ENCODE measurements at regions not wholly inside any gene's neighbourhood (a gene's known extent, or its start where the extent isn't known, plus 50 kb on each side); places are given as distances from the start of the nearest gene placed in this dataset.

DNA sequence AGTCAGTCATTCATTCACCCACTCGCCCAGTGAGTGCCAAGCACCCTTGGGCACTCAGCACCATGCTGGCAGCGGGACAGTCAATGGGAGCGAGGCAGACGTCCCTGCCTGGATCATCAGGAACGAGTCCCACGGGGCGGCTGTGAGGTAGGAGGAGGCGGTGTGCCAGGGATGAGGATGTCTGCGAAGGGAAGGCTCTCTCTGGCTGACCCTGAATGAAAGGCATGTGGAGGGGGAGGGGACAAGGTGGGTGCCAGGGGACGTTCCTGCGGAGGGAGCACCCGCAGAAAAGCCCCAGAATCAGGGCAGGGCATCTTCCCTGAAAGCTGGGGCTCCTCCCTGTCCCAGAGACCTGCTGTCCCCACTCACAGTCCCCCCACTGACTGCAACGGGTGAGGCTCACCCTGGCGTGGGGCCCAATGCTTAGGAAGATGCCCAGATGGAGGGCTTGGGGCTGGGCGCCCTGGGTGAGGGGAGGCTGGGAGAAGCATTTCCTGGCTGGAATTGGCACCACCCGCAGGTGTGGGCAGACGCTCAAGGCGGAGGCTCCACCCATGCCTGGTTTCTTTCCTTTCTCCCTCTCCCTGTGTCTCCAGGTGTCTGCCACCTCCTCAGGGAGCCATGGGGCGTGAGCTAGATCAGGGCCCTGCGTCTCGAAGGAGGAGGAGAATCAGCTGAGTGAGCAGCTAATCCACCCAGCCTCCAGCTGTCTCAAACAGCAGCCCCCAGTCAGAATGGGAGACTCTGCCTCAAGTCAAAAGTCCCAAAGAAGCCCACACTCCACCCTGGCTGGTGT is 179.0 kb upstream of the PPP1R26 start:
- TF ChIP-seq EZH2 (IDR thresholded peaks at IDR 0.05; ENCODE audit: borderline replicate concordance, insufficient read depth, low read length, poor library complexity, severe bottlenecking): no peak
- TF ChIP-seq SMC3 (conservative IDR thresholded peaks at IDR 0.05; ENCODE audit: poor library complexity): no peak
- TF ChIP-seq, protein P1, sequence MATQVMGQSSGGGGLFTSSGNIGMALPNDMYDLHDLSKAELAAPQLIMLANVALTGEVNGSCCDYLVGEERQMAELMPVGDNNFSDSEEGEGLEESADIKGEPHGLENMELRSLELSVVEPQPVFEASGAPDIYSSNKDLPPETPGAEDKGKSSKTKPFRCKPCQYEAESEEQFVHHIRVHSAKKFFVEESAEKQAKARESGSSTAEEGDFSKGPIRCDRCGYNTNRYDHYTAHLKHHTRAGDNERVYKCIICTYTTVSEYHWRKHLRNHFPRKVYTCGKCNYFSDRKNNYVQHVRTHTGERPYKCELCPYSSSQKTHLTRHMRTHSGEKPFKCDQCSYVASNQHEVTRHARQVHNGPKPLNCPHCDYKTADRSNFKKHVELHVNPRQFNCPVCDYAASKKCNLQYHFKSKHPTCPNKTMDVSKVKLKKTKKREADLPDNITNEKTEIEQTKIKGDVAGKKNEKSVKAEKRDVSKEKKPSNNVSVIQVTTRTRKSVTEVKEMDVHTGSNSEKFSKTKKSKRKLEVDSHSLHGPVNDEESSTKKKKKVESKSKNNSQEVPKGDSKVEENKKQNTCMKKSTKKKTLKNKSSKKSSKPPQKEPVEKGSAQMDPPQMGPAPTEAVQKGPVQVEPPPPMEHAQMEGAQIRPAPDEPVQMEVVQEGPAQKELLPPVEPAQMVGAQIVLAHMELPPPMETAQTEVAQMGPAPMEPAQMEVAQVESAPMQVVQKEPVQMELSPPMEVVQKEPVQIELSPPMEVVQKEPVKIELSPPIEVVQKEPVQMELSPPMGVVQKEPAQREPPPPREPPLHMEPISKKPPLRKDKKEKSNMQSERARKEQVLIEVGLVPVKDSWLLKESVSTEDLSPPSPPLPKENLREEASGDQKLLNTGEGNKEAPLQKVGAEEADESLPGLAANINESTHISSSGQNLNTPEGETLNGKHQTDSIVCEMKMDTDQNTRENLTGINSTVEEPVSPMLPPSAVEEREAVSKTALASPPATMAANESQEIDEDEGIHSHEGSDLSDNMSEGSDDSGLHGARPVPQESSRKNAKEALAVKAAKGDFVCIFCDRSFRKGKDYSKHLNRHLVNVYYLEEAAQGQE (IDR thresholded peaks at IDR 0.05; ENCODE audit: borderline replicate concordance): no peak
- TF ChIP-seq, protein P2, sequence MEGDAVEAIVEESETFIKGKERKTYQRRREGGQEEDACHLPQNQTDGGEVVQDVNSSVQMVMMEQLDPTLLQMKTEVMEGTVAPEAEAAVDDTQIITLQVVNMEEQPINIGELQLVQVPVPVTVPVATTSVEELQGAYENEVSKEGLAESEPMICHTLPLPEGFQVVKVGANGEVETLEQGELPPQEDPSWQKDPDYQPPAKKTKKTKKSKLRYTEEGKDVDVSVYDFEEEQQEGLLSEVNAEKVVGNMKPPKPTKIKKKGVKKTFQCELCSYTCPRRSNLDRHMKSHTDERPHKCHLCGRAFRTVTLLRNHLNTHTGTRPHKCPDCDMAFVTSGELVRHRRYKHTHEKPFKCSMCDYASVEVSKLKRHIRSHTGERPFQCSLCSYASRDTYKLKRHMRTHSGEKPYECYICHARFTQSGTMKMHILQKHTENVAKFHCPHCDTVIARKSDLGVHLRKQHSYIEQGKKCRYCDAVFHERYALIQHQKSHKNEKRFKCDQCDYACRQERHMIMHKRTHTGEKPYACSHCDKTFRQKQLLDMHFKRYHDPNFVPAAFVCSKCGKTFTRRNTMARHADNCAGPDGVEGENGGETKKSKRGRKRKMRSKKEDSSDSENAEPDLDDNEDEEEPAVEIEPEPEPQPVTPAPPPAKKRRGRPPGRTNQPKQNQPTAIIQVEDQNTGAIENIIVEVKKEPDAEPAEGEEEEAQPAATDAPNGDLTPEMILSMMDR (IDR thresholded peaks at IDR 0.05; ENCODE audit: poor library complexity, severe bottlenecking): no peak
- no peak for TF ChIP-seq TAF1 (IDR thresholded peaks at IDR 0.05; ENCODE audit: low read depth)
- TF ChIP-seq EP300 (conservative IDR thresholded peaks at IDR 0.05; ENCODE audit: poor library complexity, severe bottlenecking): no peak
- no peak for TF ChIP-seq RAD21 (conservative IDR thresholded peaks at IDR 0.05)
- TF ChIP-seq POLR2AphosphoS5 (IDR thresholded peaks at IDR 0.05): no peak
- TF ChIP-seq MXI1 (conservative IDR thresholded peaks at IDR 0.05; ENCODE audit: poor library complexity, severe bottlenecking): no peak
